ENCODE measurements at regions not wholly inside any gene's neighbourhood (a gene's known extent, or its start where the extent isn't known, plus 50 kb on each side); places are given as distances from the start of the nearest gene placed in this dataset.

- Histone ChIP-seq H3F3A (ENCODE audit: insufficient read depth, low read length, poor library complexity, severe bottlenecking) (no peaks in the 10 kb centered on the region), H3K9me2 (ENCODE audit: insufficient read depth, low read length) (no peaks in the 10 kb centered on the region), H4K20me1 (ENCODE audit: insufficient read depth) (no peaks in the 10 kb centered on the region), H3K27me3 (ENCODE audit: insufficient read depth, low read depth, low read length) (no peaks in the 10 kb centered on the region), H3K4me2 (ENCODE audit: low read length) (no peak overlapping the region), H3K27ac (ENCODE audit: low read length) (no peak overlapping the region), H2AFZ (ENCODE audit: low read depth, low read length) (no peak overlapping the region), H3K4me3 (ENCODE audit: low read length) (no peak overlapping the region), H3K9ac (ENCODE audit: low read length) (no peak overlapping the region), H3K9me3 (ENCODE audit: low read length) (no peaks in the 10 kb centered on the region), H3K36me3 (ENCODE audit: insufficient read depth, low read length) (no peaks in the 10 kb centered on the region), H3K79me2 (replicated peaks; ENCODE audit: insufficient read depth, low read length) (no peaks in the 10 kb centered on the region)
- TF ChIP-seq RAD21 (conservative IDR thresholded peaks at IDR 0.05) (no peak), SMC3 (conservative IDR thresholded peaks at IDR 0.05; ENCODE audit: poor library complexity) (no peak), EZH2 (IDR thresholded peaks at IDR 0.05; ENCODE audit: borderline replicate concordance, insufficient read depth, low read length, poor library complexity, severe bottlenecking) (no peak), TAF1 (IDR thresholded peaks at IDR 0.05; ENCODE audit: low read depth) (no peak), EP300 (conservative IDR thresholded peaks at IDR 0.05; ENCODE audit: poor library complexity, severe bottlenecking) (no peak), REST (IDR thresholded peaks at IDR 0.05; ENCODE audit: borderline replicate concordance) (no peak), MXI1 (conservative IDR thresholded peaks at IDR 0.05; ENCODE audit: poor library complexity, severe bottlenecking) (no peak), POLR2AphosphoS5 (IDR thresholded peaks at IDR 0.05) (no peak)
- TF ChIP-seq, protein P1, sequence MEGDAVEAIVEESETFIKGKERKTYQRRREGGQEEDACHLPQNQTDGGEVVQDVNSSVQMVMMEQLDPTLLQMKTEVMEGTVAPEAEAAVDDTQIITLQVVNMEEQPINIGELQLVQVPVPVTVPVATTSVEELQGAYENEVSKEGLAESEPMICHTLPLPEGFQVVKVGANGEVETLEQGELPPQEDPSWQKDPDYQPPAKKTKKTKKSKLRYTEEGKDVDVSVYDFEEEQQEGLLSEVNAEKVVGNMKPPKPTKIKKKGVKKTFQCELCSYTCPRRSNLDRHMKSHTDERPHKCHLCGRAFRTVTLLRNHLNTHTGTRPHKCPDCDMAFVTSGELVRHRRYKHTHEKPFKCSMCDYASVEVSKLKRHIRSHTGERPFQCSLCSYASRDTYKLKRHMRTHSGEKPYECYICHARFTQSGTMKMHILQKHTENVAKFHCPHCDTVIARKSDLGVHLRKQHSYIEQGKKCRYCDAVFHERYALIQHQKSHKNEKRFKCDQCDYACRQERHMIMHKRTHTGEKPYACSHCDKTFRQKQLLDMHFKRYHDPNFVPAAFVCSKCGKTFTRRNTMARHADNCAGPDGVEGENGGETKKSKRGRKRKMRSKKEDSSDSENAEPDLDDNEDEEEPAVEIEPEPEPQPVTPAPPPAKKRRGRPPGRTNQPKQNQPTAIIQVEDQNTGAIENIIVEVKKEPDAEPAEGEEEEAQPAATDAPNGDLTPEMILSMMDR (IDR thresholded peaks at IDR 0.05; ENCODE audit: poor library complexity, severe bottlenecking), result no peak
Measured at GRCh38 chr2:136468799-136469369, 296.5 kb upstream of the THSD7B start.

GRCh38 chr2:136452528-136452927, 312.8 kb upstream of the THSD7B start:
- Histone ChIP-seq H3K27me3 (ENCODE audit: insufficient read depth, low read depth, low read length) (no peaks in the 10 kb centered on the region), H3K27ac (ENCODE audit: low read length) (no peak overlapping the region), H3K9me2 (ENCODE audit: insufficient read depth, low read length) (no peaks in the 10 kb centered on the region), H3F3A (ENCODE audit: insufficient read depth, low read length, poor library complexity, severe bottlenecking) (no peaks in the 10 kb centered on the region), H3K4me2 (ENCODE audit: low read length) (no peak overlapping the region), H3K79me2 (replicated peaks; ENCODE audit: insufficient read depth, low read length) (no peaks in the 10 kb centered on the region), H3K4me3 (ENCODE audit: low read length) (no peak overlapping the region), H4K20me1 (ENCODE audit: insufficient read depth) (no peaks in the 10 kb centered on the region), H3K9me3 (ENCODE audit: low read length) (no peaks in the 10 kb centered on the region), H3K9ac (ENCODE audit: low read length) (no peak overlapping the region), H2AFZ (ENCODE audit: low read depth, low read length) (no peak overlapping the region), H3K36me3 (ENCODE audit: insufficient read depth, low read length) (no peaks in the 10 kb centered on the region)
- TF ChIP-seq EZH2 (IDR thresholded peaks at IDR 0.05; ENCODE audit: borderline replicate concordance, insufficient read depth, low read length, poor library complexity, severe bottlenecking), result no peak
- no peak for TF ChIP-seq RAD21 (conservative IDR thresholded peaks at IDR 0.05)
- TF ChIP-seq SMC3 (conservative IDR thresholded peaks at IDR 0.05; ENCODE audit: poor library complexity), result no peak
- no peak for TF ChIP-seq REST (IDR thresholded peaks at IDR 0.05; ENCODE audit: borderline replicate concordance)
- TF ChIP-seq POLR2AphosphoS5 (IDR thresholded peaks at IDR 0.05), result no peak
- TF ChIP-seq, protein P1 (IDR thresholded peaks at IDR 0.05; ENCODE audit: poor library complexity, severe bottlenecking), result no peak
- TF ChIP-seq MXI1 (conservative IDR thresholded peaks at IDR 0.05; ENCODE audit: poor library complexity, severe bottlenecking), result no peak
- TF ChIP-seq EP300 (conservative IDR thresholded peaks at IDR 0.05; ENCODE audit: poor library complexity, severe bottlenecking), result no peak
- no peak for TF ChIP-seq TAF1 (IDR thresholded peaks at IDR 0.05; ENCODE audit: low read depth)

Data from neural cell (in vitro differentiated cells).